CD4-positive, alpha-beta T cell (primary cell): ENCODE measurements at regions not wholly inside any gene's neighbourhood (a gene's known extent, or its start where the extent isn't known, plus 50 kb on each side); places are given as distances from the start of the nearest gene placed in this dataset.

Experiments
- ATAC-seq: fragments of 200-7000 bp; cut with Tn5 transposase; one replicate; pipeline ENCODE4 v1.10.0; 2022; ENCODE audit warnings: mild to moderate bottlenecking; ENCODE audit not compliant: poor library complexity
- CTCF ChIA-PET: fragments of 350-600 bp; sonication (Branson Sonifier 250); formaldehyde crosslinking; loops from one replicate; lab custom pipeline; 2021; ENCODE audit warnings: antibody characterized with exemption, inconsistent platforms; lab: Charles Lee
- POLR2A ChIA-PET: fragments of 350-600 bp; sonication (Branson Sonifier 250); formaldehyde crosslinking; loops from one replicate; lab custom pipeline; 2021; ENCODE audit warnings: antibody characterized with exemption, inconsistent platforms; lab: Charles Lee
- DNase-seq, 14 experiments: peaks; one replicate each; pipeline ENCODE4 v3.0.0-alpha.2; 2013 to 2020; ENCODE audit warnings: mixed read lengths in 2 of 14
- H3K27ac ChIP-seq, 2 donors: one replicate each; pipeline versions ENCODE4 v1.5.1 to v1.7.0; 2013; ENCODE audit warnings: low read length in 2 of 2, low read depth in 1 of 2, mild to moderate bottlenecking in 1 of 2
- H3K27me3 ChIP-seq, 2 experiments: 1 replicate in 1 of 2; 2 replicates in 1 of 2; pipeline versions ENCODE4 v1.6.1 to v1.7.0; 2013; ENCODE audit warnings: low read length in 2 of 2, control low read depth in 1 of 2, mild to moderate bottlenecking in 1 of 2, moderate library complexity in 1 of 2; ENCODE audit not compliant: insufficient read depth in 2 of 2, control insufficient read depth in 1 of 2
- H3K36me3 ChIP-seq: one replicate; pipeline ENCODE4 v1.6.1; 2013; ENCODE audit warnings: low read length, control low read depth; ENCODE audit not compliant: insufficient read depth
- H3K4me1 ChIP-seq: one replicate; pipeline ENCODE4 v1.6.1; 2013; ENCODE audit warnings: low read length, control low read depth; ENCODE audit not compliant: insufficient read depth
- H3K4me3 ChIP-seq: one replicate; pipeline ENCODE4 v1.5.1; 2013; ENCODE audit warnings: mild to moderate bottlenecking, low read length, moderate library complexity
- H3K9me3 ChIP-seq, 2 experiments: 1 replicate in 1 of 2; 2 replicates in 1 of 2; pipeline versions ENCODE4 v1.6.1 to v1.7.0; 2013; ENCODE audit warnings: low read length in 2 of 2, mild to moderate bottlenecking in 2 of 2, control low read depth in 1 of 2, moderate library complexity in 1 of 2; ENCODE audit not compliant: control insufficient read depth in 1 of 2, insufficient read depth in 1 of 2
- H3K27ac Mint-ChIP-seq: one replicate; pipeline ENCODE4 v1.8.0; 2020; ENCODE audit warnings: mixed read lengths
- H3K27me3 Mint-ChIP-seq: one replicate; pipeline ENCODE4 v1.8.0; 2021; ENCODE audit warnings: mixed read lengths
- H3K36me3 Mint-ChIP-seq: one replicate; pipeline ENCODE4 v1.8.0; 2021; ENCODE audit warnings: low read depth, mixed read lengths
- H3K4me1 Mint-ChIP-seq: one replicate; pipeline ENCODE4 v1.8.0; 2021; ENCODE audit warnings: low read depth, mixed read lengths
- H3K4me3 Mint-ChIP-seq: one replicate; pipeline ENCODE4 v1.8.0; 2020; ENCODE audit warnings: mild to moderate bottlenecking, mixed read lengths
- H3K9me3 Mint-ChIP-seq: one replicate; pipeline ENCODE4 v1.8.0; 2020; ENCODE audit warnings: mixed read lengths
- CTCF ChIP-seq: fragments of 200-600 bp; IDR thresholded peaks from one replicate; pipeline ENCODE4 v1.8.0; 2022; ENCODE audit warnings: antibody characterized with exemption, mild to moderate bottlenecking
- intact Hi-C, 2 experiments: fragments of 100-400 bp; cut with DNase I in 1 of 2; cut with micrococcal nuclease in 1 of 2; formaldehyde crosslinking; loops; one replicate each; pipeline versions ENCODE4 v1.15.1 to v1.9.0; 2023 to 2025; cut with DNase I, micrococcal nuclease

DNA sequence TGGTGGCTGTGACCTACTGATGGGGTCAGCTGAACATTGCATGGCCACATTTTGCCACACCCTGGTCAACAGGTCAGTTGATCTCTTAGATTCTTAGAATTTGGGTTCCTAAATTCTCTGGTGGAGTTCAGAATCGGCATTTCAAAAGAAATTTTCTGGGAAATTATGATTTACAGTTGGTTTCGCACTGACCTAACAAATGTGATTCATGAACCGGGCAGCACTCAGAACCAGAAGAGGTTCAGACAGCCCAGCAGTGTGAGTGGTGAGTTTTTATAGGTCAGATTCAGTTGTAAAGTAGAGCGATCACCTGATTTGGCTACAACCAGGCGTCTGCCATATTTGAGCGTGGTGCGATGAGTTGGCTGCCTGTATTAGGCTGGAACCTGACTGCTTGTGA, 163.7 kb upstream of the GAS1 start:
- Mint-ChIP-seq H3K36me3 (no peaks in the 10 kb centered on the region), H3K4me1 (no peaks in the 10 kb centered on the region), H3K9me3 (peaks cover 4% of the 10 kb centered on the region), H3K27ac (no peak overlapping the region), H3K27me3 (peaks cover 10% of the 10 kb centered on the region), H3K4me3 (no peak overlapping the region)
- peaks cover 0 to 8% of the 10 kb centered on the region in 2 experiments for H3K9me3 ChIP-seq
- H3K4me3 ChIP-seq, result no peak overlapping the region
- TF ChIP-seq CTCF, result no peak
- intact Hi-C loops, result loop anchor here in 1 of 2 experiments (10.0 kb wide), 1 partner anchor 214 kb away; no protein-coding TSS in a partner anchor
- H3K36me3 ChIP-seq, result no peaks in the 10 kb centered on the region
- POLR2A ChIA-PET, result no interaction called here
- CTCF ChIA-PET, result no interaction called here
- H3K4me1 ChIP-seq, result no peaks in the 10 kb centered on the region
- H3K27me3 ChIP-seq, result no peaks in the 10 kb centered on the region
- ATAC-seq, result no peak
- no peak for DNase-seq
- no peak overlapping the region for H3K27ac ChIP-seq

DNA sequence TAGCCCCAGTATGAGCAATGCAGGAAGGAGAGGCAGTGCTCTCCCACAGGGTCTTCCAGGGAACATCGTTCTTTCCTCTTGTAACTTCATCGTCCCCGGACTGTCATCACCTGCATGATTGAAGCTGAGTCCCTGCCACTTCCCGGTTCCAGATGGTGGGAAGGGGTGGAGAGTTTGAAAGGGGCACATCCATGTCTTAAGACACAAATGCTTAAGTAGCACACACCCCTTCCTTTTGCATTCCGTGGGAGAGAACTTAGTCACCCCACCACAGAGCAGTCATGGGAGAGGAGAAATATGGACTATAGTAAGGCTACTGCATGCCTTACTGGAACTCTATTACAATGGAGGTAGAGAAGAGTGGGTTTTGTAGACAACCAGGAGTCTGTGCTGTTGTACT, 165.3 kb upstream of the GAS1 start:
- H3K9me3 ChIP-seq, result peaks cover 0 to 8% of the 10 kb centered on the region in 2 experiments
- Mint-ChIP-seq H3K9me3 (peaks cover 4% of the 10 kb centered on the region), H3K4me3 (no peak overlapping the region), H3K4me1 (no peaks in the 10 kb centered on the region), H3K27ac (no peak overlapping the region), H3K36me3 (no peaks in the 10 kb centered on the region), H3K27me3 (peaks cover 14% of the 10 kb centered on the region)
- DNase-seq, result no peak
- TF ChIP-seq CTCF, result no peak
- no peaks in the 10 kb centered on the region for H3K36me3 ChIP-seq
- POLR2A ChIA-PET, result no interaction called here
- no peaks in the 10 kb centered on the region for H3K4me1 ChIP-seq
- CTCF ChIA-PET, result no interaction called here
- H3K4me3 ChIP-seq, result no peak overlapping the region
- H3K27ac ChIP-seq, result no peak overlapping the region
- intact Hi-C loops, result loop anchor here in 1 of 2 experiments (10.0 kb wide), 1 partner anchor 212 kb away; no protein-coding TSS in a partner anchor
- no peaks in the 10 kb centered on the region for H3K27me3 ChIP-seq
- no peak for ATAC-seq

DNA sequence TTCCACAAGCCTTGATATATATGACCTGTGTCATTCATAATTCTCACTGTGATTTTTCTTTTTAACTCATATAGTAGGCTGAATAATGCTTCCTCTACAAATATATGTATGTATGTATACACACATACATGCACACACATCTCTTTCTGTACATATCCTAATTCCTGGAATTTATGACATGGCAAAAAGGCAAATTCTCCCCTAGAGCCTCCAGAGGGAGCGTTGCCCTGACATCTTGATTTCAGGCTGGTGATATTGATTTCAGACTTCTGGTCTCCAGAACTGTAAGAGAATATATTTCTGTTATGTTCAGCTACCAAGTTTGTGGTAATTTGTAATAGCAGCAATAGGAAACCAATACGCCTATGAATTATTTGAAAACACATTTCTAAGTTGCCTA, 166.6 kb upstream of the GAS1 start:
- TF ChIP-seq CTCF, result no peak
- CTCF ChIA-PET, result no interaction called here
- no peak for DNase-seq

More for the DNA sequence above, 166.6 kb upstream of the GAS1 start:
- Histone ChIP-seq H3K36me3 (no peaks in the 10 kb centered on the region), H3K27ac (no peak overlapping the region), H3K4me3 (no peak overlapping the region), H3K9me3 (peaks cover 0 to 8% of the 10 kb centered on the region in 2 experiments), H3K27me3 (no peaks in the 10 kb centered on the region), H3K4me1 (no peaks in the 10 kb centered on the region)
- ATAC-seq, result no peak
- POLR2A ChIA-PET, result no interaction called here
- H3K36me3 Mint-ChIP-seq, result no peaks in the 10 kb centered on the region
- intact Hi-C loops, result loop anchor here in 1 of 2 experiments (10.0 kb wide), 1 partner anchor 211 kb away; no protein-coding TSS in a partner anchor
- no peak overlapping the region for H3K27ac Mint-ChIP-seq
- peaks cover 4% of the 10 kb centered on the region for H3K9me3 Mint-ChIP-seq
- H3K4me3 Mint-ChIP-seq, result no peak overlapping the region
- peaks cover 14% of the 10 kb centered on the region for H3K27me3 Mint-ChIP-seq
- H3K4me1 Mint-ChIP-seq, result no peaks in the 10 kb centered on the region
